Nephron progenitor cell (in vitro differentiated cells): ENCODE measurements at regions not wholly inside any gene's neighbourhood (a gene's known extent, or its start where the extent isn't known, plus 50 kb on each side); places are given as distances from the start of the nearest gene placed in this dataset.

Experiments
- DNase-seq: peaks from one replicate; pipeline ENCODE4 v3.0.0; 2021
- H3K27ac Mint-ChIP-seq: 2 replicates; pipeline ENCODE4 v1.8.0; 2021; ENCODE audit warnings: mild to moderate bottlenecking, moderate library complexity, mixed read lengths
- H3K27me3 Mint-ChIP-seq: 2 replicates; pipeline ENCODE4 v1.8.0; 2021; ENCODE audit warnings: mild to moderate bottlenecking, low read depth, mixed read lengths; ENCODE audit not compliant: poor library complexity
- H3K36me3 Mint-ChIP-seq: 2 replicates; pipeline ENCODE4 v1.8.0; 2021; ENCODE audit warnings: low read depth, mixed read lengths
- H3K4me1 Mint-ChIP-seq: 2 replicates; pipeline ENCODE4 v1.8.0; 2021; ENCODE audit warnings: mixed read lengths
- H3K4me3 Mint-ChIP-seq: 2 replicates; pipeline ENCODE4 v1.8.0; 2021; ENCODE audit warnings: mild to moderate bottlenecking, moderate library complexity, mixed read lengths
- H3K9me3 Mint-ChIP-seq: 2 replicates; pipeline ENCODE4 v1.8.0; 2021; ENCODE audit warnings: mild to moderate bottlenecking, moderate library complexity, mixed read lengths
- CTCF ChIP-seq: fragments of 200-600 bp; sonication (generic); IDR thresholded peaks from 2 replicates; pipeline ENCODE4 v1.5.0; 2021; ENCODE audit warnings: antibody characterized with exemption

- H3K27ac Mint-ChIP-seq: no peak overlapping the region
- H3K4me1 Mint-ChIP-seq: peaks cover 27% of the 10 kb centered on the region
- TF ChIP-seq CTCF: no peak
- peaks cover 29% of the 10 kb centered on the region for H3K27me3 Mint-ChIP-seq
- no peaks in the 10 kb centered on the region for H3K36me3 Mint-ChIP-seq
- H3K9me3 Mint-ChIP-seq: no peaks in the 10 kb centered on the region
- no peak overlapping the region for H3K4me3 Mint-ChIP-seq
- DNase-seq: no peak
Observed at GRCh38 chr2:128591022-128591860, 272.6 kb upstream of the HS6ST1 start.

GRCh38 chr2:128591861-128592822 is 273.5 kb upstream of the HS6ST1 start:
- no peaks in the 10 kb centered on the region for H3K9me3 Mint-ChIP-seq
- no peak overlapping the region for H3K4me3 Mint-ChIP-seq
- H3K27ac Mint-ChIP-seq: no peak overlapping the region
- TF ChIP-seq CTCF: no peak
- peaks cover 27% of the 10 kb centered on the region for H3K4me1 Mint-ChIP-seq
- peaks cover 29% of the 10 kb centered on the region for H3K27me3 Mint-ChIP-seq
- DNase-seq: no peak
- H3K36me3 Mint-ChIP-seq: no peaks in the 10 kb centered on the region

- no peak overlapping the region for H3K4me3 Mint-ChIP-seq
- TF ChIP-seq CTCF: no peak
- H3K36me3 Mint-ChIP-seq: no peaks in the 10 kb centered on the region
- no peak for DNase-seq
- H3K27ac Mint-ChIP-seq: no peak overlapping the region
- H3K9me3 Mint-ChIP-seq: no peaks in the 10 kb centered on the region
- H3K4me1 Mint-ChIP-seq: peaks cover 27% of the 10 kb centered on the region
- peaks cover 26% of the 10 kb centered on the region for H3K27me3 Mint-ChIP-seq
Observed at GRCh38 chr2:128593518-128593878, 274.8 kb upstream of the HS6ST1 start.

- peaks cover 27% of the 10 kb centered on the region for H3K4me1 Mint-ChIP-seq
- no peaks in the 10 kb centered on the region for H3K9me3 Mint-ChIP-seq
- no peak overlapping the region for H3K27ac Mint-ChIP-seq
- H3K36me3 Mint-ChIP-seq: no peaks in the 10 kb centered on the region
- no peak overlapping the region for H3K4me3 Mint-ChIP-seq
- DNase-seq: peak; percentile 45
- no peak for TF ChIP-seq CTCF
- H3K27me3 Mint-ChIP-seq: peaks cover 20% of the 10 kb centered on the region
Observed at GRCh38 chr2:128593879-128594650, 275.4 kb upstream of the HS6ST1 start.

GRCh38 chr2:128594651-128594910 is 275.9 kb upstream of the HS6ST1 start:
- Mint-ChIP-seq H3K4me3 (no peak overlapping the region), H3K27me3 (peaks cover 15% of the 10 kb centered on the region), H3K27ac (no peak overlapping the region), H3K4me1 (peaks cover 27% of the 10 kb centered on the region), H3K9me3 (no peaks in the 10 kb centered on the region), H3K36me3 (no peaks in the 10 kb centered on the region)
- no peak for DNase-seq
- no peak for TF ChIP-seq CTCF
